Large intestine (tissue), 3 donors: ENCODE measurements at regions not wholly inside any gene's neighbourhood (a gene's known extent, or its start where the extent isn't known, plus 50 kb on each side); places are given as distances from the start of the nearest gene placed in this dataset.

Experiments
- DNase-seq, 2 donors: peaks; one replicate each; pipeline versions ENCODE4 v3.0.0 to v3.0.0-alpha.2; 2013
- H3K27ac ChIP-seq: one replicate; pipeline ENCODE4 v1.5.1; 2013; ENCODE audit warnings: low read length
- H3K27me3 ChIP-seq: 2 replicates; pipeline ENCODE4 v1.6.1; 2013; ENCODE audit warnings: low read length; ENCODE audit not compliant: control insufficient read depth, insufficient read depth
- H3K36me3 ChIP-seq: 2 replicates; pipeline ENCODE4 v1.6.1; 2013; ENCODE audit warnings: low read length; ENCODE audit not compliant: control insufficient read depth, insufficient read depth
- H3K4me1 ChIP-seq: one replicate; pipeline ENCODE4 v1.6.1; 2013; ENCODE audit warnings: low read length; ENCODE audit not compliant: control insufficient read depth, insufficient read depth
- H3K4me3 ChIP-seq: one replicate; pipeline ENCODE4 v1.5.1; 2013; ENCODE audit warnings: low read length
- H3K9me3 ChIP-seq: one replicate; pipeline ENCODE4 v1.6.1; 2013; ENCODE audit warnings: mild to moderate bottlenecking, low read depth, low read length, moderate library complexity; ENCODE audit not compliant: control insufficient read depth
- WGBS: methylation state at CpG from one replicate; pipeline ENCODE4 v1.1.5; 2013; ENCODE audit warnings: low lambda C conversion rate; ENCODE audit not compliant: insufficient coverage; 5-methylcytosine and 5-hydroxymethylcytosine counted together

GRCh38 chr2:181334158-181334826 lies 122.9 kb upstream of the ITGA4 start:
- 94% methylated on average over 2 of the region's 4 CpGs for WGBS
- no peak for DNase-seq

GRCh38 chr2:181340891-181341290 lies 116.3 kb upstream of the ITGA4 start:
- H3K4me1 ChIP-seq, result no peaks in the 10 kb centered on the region

More at GRCh38 chr2:181334158-181334826, 122.9 kb upstream of the ITGA4 start:
- H3K9me3 ChIP-seq, result no peaks in the 10 kb centered on the region
- no peaks in the 10 kb centered on the region for H3K27me3 ChIP-seq
- no peaks in the 10 kb centered on the region for H3K36me3 ChIP-seq
- H3K4me1 ChIP-seq, result no peaks in the 10 kb centered on the region
- H3K4me3 ChIP-seq, result no peak overlapping the region
- no peak overlapping the region for H3K27ac ChIP-seq

DNA sequence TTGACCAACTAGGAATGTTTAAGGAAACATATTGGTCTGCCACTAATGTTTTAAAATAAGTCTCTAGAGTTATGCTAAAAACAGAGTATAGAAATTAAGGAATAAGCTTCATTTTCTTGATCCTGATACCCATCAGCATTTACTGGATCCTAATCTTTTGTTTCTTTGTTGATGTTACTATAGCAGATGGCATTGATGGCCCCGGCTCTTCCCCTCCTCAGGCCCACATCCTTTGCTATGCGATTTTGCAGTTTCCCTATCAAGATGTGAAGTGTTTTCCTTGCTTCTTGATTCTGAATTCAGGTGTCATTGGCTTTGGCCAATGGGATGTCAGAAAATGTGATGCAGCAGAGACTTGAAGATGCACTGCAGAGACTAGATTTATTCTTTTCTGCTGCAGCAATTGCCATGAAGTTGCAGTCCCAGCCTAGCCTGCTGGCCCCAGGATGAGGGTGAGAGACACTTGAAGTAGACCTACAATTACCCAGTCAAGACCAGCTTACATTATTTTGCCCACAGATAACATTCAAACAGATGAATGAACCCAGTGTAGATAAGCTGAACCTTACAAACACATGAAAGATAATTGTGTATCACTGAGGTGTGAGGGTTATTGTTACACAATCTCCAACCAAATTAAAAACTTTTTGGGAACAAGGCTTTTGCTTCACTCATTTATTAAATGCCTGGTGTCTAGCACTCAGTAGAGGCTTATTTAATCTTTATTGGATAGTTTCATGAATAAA lies 115.2 kb upstream of the ITGA4 start:
- Histone ChIP-seq H3K9me3 (no peaks in the 10 kb centered on the region), H3K4me1 (no peaks in the 10 kb centered on the region), H3K27ac (no peak overlapping the region), H3K36me3 (no peaks in the 10 kb centered on the region), H3K4me3 (no peak overlapping the region), H3K27me3 (no peaks in the 10 kb centered on the region)
- DNase-seq, result no peak
- WGBS, result 80% methylated on average over 1 of the region's 2 CpGs

More at GRCh38 chr2:181340891-181341290, 116.3 kb upstream of the ITGA4 start:
- Histone ChIP-seq H3K36me3 (no peaks in the 10 kb centered on the region), H3K9me3 (no peaks in the 10 kb centered on the region), H3K27me3 (no peaks in the 10 kb centered on the region), H3K27ac (no peak overlapping the region), H3K4me3 (no peak overlapping the region)
- DNase-seq, result no peak
- no CpG with 5 or more reads among the region's 1 CpG for WGBS

GRCh38 chr2:181348107-181348837 lies 108.9 kb upstream of the ITGA4 start:
- Histone ChIP-seq H3K4me3 (no peak overlapping the region), H3K36me3 (no peaks in the 10 kb centered on the region), H3K27me3 (no peaks in the 10 kb centered on the region), H3K9me3 (no peaks in the 10 kb centered on the region), H3K4me1 (no peaks in the 10 kb centered on the region), H3K27ac (no peak overlapping the region)
- DNase-seq, result no peak

GRCh38 chr2:181352158-181352557 lies 105.0 kb upstream of the ITGA4 start:
- 100% methylated on average over 1 of the region's 1 CpG for WGBS

GRCh38 chr2:181354626-181355025 lies 102.6 kb upstream of the ITGA4 start:
- no peak for DNase-seq
- H3K9me3 ChIP-seq, result no peaks in the 10 kb centered on the region
- no peak overlapping the region for H3K27ac ChIP-seq
- no peak overlapping the region for H3K4me3 ChIP-seq
- H3K27me3 ChIP-seq, result no peaks in the 10 kb centered on the region
- WGBS, result no CpG with 5 or more reads among the region's 3 CpGs
- H3K4me1 ChIP-seq, result no peaks in the 10 kb centered on the region
- no peaks in the 10 kb centered on the region for H3K36me3 ChIP-seq

More at GRCh38 chr2:181352158-181352557, 105.0 kb upstream of the ITGA4 start:
- Histone ChIP-seq H3K9me3 (no peaks in the 10 kb centered on the region), H3K27me3 (no peaks in the 10 kb centered on the region), H3K27ac (no peak overlapping the region), H3K4me3 (no peak overlapping the region), H3K36me3 (no peaks in the 10 kb centered on the region), H3K4me1 (no peaks in the 10 kb centered on the region)
- DNase-seq, result no peak

GRCh38 chr2:181356526-181357130 lies 100.6 kb upstream of the ITGA4 start:
- Histone ChIP-seq H3K4me3 (no peak overlapping the region), H3K4me1 (no peaks in the 10 kb centered on the region), H3K27me3 (no peaks in the 10 kb centered on the region), H3K27ac (no peak overlapping the region), H3K9me3 (no peaks in the 10 kb centered on the region), H3K36me3 (no peaks in the 10 kb centered on the region)
- no peak for DNase-seq
- 86% methylated on average over 1 of the region's 1 CpG for WGBS

- H3K4me3 ChIP-seq, result no peak overlapping the region
- H3K9me3 ChIP-seq, result no peaks in the 10 kb centered on the region
- no peak overlapping the region for H3K27ac ChIP-seq
- DNase-seq, result no peak
- no peaks in the 10 kb centered on the region for H3K4me1 ChIP-seq
- H3K36me3 ChIP-seq, result no peaks in the 10 kb centered on the region
- no peaks in the 10 kb centered on the region for H3K27me3 ChIP-seq
These were observed 99.2 kb upstream of the ITGA4 start for GRCh38 chr2:181357979-181358378.

DNA sequence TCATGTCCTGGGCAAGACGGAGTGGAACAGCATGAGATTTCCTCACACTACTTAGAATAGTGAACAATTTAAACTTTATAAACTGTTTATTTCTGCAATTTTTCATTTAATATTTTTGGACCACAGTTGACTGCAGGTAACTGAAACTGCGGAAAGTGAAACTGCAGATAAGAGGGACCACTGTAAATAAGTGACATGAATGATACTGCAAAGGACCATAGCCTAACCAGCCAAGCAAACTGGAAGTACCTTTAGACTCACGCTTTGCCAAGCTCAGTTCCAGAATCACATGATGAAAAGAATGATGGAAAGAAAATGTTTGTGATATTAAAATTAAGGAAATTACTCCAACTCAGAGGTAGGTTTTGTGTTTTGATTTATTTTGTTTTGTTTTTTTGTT lies 94.6 kb upstream of the ITGA4 start:
- H3K27me3 ChIP-seq, result no peaks in the 10 kb centered on the region
- no peak overlapping the region for H3K4me3 ChIP-seq
- DNase-seq, result no peak
- H3K36me3 ChIP-seq, result no peaks in the 10 kb centered on the region
- no peaks in the 10 kb centered on the region for H3K4me1 ChIP-seq
- WGBS, result 75% methylated on average over 2 of the region's 3 CpGs
- H3K27ac ChIP-seq, result no peak overlapping the region
- no peaks in the 10 kb centered on the region for H3K9me3 ChIP-seq

DNA sequence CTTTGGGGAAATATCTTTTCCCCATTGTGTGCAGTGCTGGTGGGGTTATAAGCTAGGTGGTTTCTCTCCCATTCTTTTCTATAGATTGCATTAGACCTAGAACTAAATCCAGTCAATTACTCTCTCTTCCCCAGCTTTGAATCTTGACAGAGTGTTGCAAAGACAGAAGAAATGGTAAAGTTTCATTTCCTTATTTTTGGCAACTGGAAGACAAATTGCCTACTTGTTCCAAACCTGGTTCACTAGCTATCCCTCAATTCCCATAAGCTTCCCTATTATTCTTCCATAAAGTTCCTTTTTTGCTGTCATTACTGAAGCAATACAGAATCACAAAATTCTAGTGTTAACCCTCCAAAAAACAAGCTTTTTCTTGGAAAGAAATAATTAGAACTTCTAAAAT lies 94.0 kb upstream of the ITGA4 start:
- no peak for DNase-seq
- Histone ChIP-seq H3K36me3 (no peaks in the 10 kb centered on the region), H3K4me3 (no peak overlapping the region), H3K27me3 (no peaks in the 10 kb centered on the region), H3K27ac (no peak overlapping the region), H3K9me3 (no peaks in the 10 kb centered on the region), H3K4me1 (no peaks in the 10 kb centered on the region)
